AG20443 (cell line): ENCODE measurements at regions not wholly inside any gene's neighbourhood (a gene's known extent, or its start where the extent isn't known, plus 50 kb on each side); places are given as distances from the start of the nearest gene placed in this dataset.
A peak's percentile ranks its signal among the peaks of the same experiment; 100 is the strongest.

Source experiments
- DNase-seq: peaks from one replicate; pipeline ENCODE4 v3.0.0; 2012; ENCODE audit warnings: low spot score, mixed read lengths

- no peak for DNase-seq
Measured at GRCh38 chr19:32241306-32241705, 104.1 kb upstream of the ZNF507 start.

- no peak for DNase-seq
Measured at GRCh38 chr19:32241932-32242710, 103.3 kb upstream of the ZNF507 start.

GRCh38 chr19:32246006-32246405, 99.4 kb upstream of the ZNF507 start:
- DNase-seq = no peak

GRCh38 chr19:32251634-32252332, 93.6 kb upstream of the ZNF507 start:
- peak; percentile 4 for DNase-seq

- peak; percentile 5 for DNase-seq
Measured at GRCh38 chr19:32252333-32252669, 93.1 kb upstream of the ZNF507 start.

GRCh38 chr19:32253683-32254508, 91.5 kb upstream of the ZNF507 start:
- DNase-seq = no peak

GRCh38 chr19:32254509-32254890, 90.9 kb upstream of the ZNF507 start:
- DNase-seq = no peak

- no peak for DNase-seq
Measured at GRCh38 chr19:32255536-32256295, 89.7 kb upstream of the ZNF507 start.

GRCh38 chr19:32256341-32256975, 89.0 kb upstream of the ZNF507 start:
- no peak for DNase-seq

GRCh38 chr19:32257326-32258073, 87.9 kb upstream of the ZNF507 start:
- no peak for DNase-seq

GRCh38 chr19:32258167-32258566, 87.2 kb upstream of the ZNF507 start:
- no peak for DNase-seq

- DNase-seq = no peak
Measured at GRCh38 chr19:32264568-32264967, 80.8 kb upstream of the ZNF507 start.

- no peak for DNase-seq
Measured at GRCh38 chr19:32265995-32266394, 79.4 kb upstream of the ZNF507 start.

- DNase-seq = no peak
Measured at GRCh38 chr19:32266460-32266859, 79.0 kb upstream of the ZNF507 start.

GRCh38 chr19:32268381-32268780, 77.0 kb upstream of the ZNF507 start:
- DNase-seq = no peak

GRCh38 chr19:32269831-32270230, 75.6 kb upstream of the ZNF507 start:
- DNase-seq = no peak

GRCh38 chr19:32273483-32273882, 71.9 kb upstream of the ZNF507 start:
- no peak for DNase-seq

GRCh38 chr19:32287086-32287485, 58.3 kb upstream of the ZNF507 start:
- no peak for DNase-seq

GRCh38 chr19:32287811-32288227, 57.6 kb upstream of the ZNF507 start:
- peak; percentile 72 for DNase-seq

GRCh38 chr19:32289566-32290210, 55.7 kb upstream of the ZNF507 start:
- no peak for DNase-seq
